IMR-90 (cell line): ENCODE measurements at regions not wholly inside any gene's neighbourhood (a gene's known extent, or its start where the extent isn't known, plus 50 kb on each side); places are given as distances from the start of the nearest gene placed in this dataset.
A peak's percentile ranks its signal among the peaks of the same experiment; 100 is the strongest.

ENCODE experiments used
- BHLHE40 ChIP-seq: fragments of 150-350 bp; IDR thresholded peaks from 2 replicates; pipeline ENCODE4 v1.6.1; 2016; ENCODE audit warnings: mild to moderate bottlenecking, low read depth, low read length
- CEBPB ChIP-seq: IDR thresholded peaks from 2 replicates; pipeline ENCODE4 v1.6.1; 2012; ENCODE audit warnings: low read depth, low read length, improper control_type of control experiment
- CHD1 ChIP-seq: IDR thresholded peaks from 2 replicates; pipeline ENCODE4 v1.6.1; 2012; ENCODE audit warnings: low read depth, low read length, improper control_type of control experiment
- FOS ChIP-seq: fragments of 150-350 bp; IDR thresholded peaks from 2 replicates; pipeline ENCODE4 v1.6.1; 2016; ENCODE audit warnings: low read depth, low read length
- MAFK ChIP-seq: IDR thresholded peaks from 2 replicates; pipeline ENCODE4 v1.6.1; 2012; ENCODE audit warnings: low read depth, low read length, improper control_type of control experiment
- MXI1 ChIP-seq: IDR thresholded peaks from 2 replicates; pipeline ENCODE4 v1.6.1; 2012; ENCODE audit warnings: low read depth, mild to moderate bottlenecking, low read length, moderate library complexity, borderline replicate concordance
- NFE2L2 ChIP-seq: fragments of 150-350 bp; IDR thresholded peaks from 2 replicates; pipeline ENCODE4 v1.6.1; 2016; ENCODE audit warnings: low read depth, mild to moderate bottlenecking, low read length
- POLR2A ChIP-seq: IDR thresholded peaks from 2 replicates; pipeline ENCODE4 v1.6.1; 2012; ENCODE audit warnings: mild to moderate bottlenecking, low read depth, low read length
- RAD21 ChIP-seq: IDR thresholded peaks from 2 replicates; pipeline ENCODE4 v1.6.1; 2012; ENCODE audit warnings: low read length, improper control_type of control experiment
- RCOR1 ChIP-seq: IDR thresholded peaks from 2 replicates; pipeline ENCODE4 v1.6.1; 2012; ENCODE audit warnings: mild to moderate bottlenecking, low read length, improper control_type of control experiment; ENCODE audit not compliant: insufficient replicate concordance
- RFX5 ChIP-seq: IDR thresholded peaks from 2 replicates; pipeline ENCODE4 v1.8.0; 2012; ENCODE audit warnings: low read depth, mild to moderate bottlenecking, low read length, moderate library complexity
- SMC3 ChIP-seq: fragments of 150-350 bp; IDR thresholded peaks from 2 replicates; pipeline ENCODE4 v1.6.1; 2016; ENCODE audit warnings: low read depth, mild to moderate bottlenecking, antibody characterized with exemption, low read length, moderate library complexity
- TF ChIP-seq, protein P1 (sequence below): conservative IDR thresholded peaks from 2 replicates; pipeline ENCODE4 v1.5.1; 2012; ENCODE audit warnings: mild to moderate bottlenecking, low read depth, low read length, improper control_type of control experiment
- TF ChIP-seq, protein P2 (sequence below): fragments of 150-350 bp; IDR thresholded peaks from 2 replicates; pipeline ENCODE4 v1.6.1; 2017; ENCODE audit warnings: mild to moderate bottlenecking, antibody characterized with exemption, low read length, low read depth

DNA sequence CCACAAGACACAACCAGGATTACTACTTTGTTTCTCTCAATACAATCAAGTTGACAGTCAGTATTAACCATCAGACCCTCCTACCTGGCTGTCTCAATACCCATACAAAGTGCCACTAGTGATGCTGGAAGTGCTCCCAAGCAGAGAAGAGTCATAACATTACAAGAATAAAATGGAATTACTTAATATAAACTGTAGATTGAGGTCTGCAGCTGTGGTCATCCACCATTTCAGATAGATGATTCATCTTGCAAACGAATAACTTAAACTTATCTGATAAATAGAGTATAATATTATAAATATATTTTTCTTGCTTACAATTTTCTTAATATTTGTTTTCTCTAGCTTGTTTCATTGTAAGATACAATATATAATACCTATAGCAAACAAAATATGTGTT is 1034.2 kb upstream of the PCDH10 start:
- no peak for TF ChIP-seq POLR2A
- TF ChIP-seq, protein P1, sequence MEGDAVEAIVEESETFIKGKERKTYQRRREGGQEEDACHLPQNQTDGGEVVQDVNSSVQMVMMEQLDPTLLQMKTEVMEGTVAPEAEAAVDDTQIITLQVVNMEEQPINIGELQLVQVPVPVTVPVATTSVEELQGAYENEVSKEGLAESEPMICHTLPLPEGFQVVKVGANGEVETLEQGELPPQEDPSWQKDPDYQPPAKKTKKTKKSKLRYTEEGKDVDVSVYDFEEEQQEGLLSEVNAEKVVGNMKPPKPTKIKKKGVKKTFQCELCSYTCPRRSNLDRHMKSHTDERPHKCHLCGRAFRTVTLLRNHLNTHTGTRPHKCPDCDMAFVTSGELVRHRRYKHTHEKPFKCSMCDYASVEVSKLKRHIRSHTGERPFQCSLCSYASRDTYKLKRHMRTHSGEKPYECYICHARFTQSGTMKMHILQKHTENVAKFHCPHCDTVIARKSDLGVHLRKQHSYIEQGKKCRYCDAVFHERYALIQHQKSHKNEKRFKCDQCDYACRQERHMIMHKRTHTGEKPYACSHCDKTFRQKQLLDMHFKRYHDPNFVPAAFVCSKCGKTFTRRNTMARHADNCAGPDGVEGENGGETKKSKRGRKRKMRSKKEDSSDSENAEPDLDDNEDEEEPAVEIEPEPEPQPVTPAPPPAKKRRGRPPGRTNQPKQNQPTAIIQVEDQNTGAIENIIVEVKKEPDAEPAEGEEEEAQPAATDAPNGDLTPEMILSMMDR = no peak
- no peak for TF ChIP-seq MXI1
- TF ChIP-seq RAD21 = no peak
- no peak for TF ChIP-seq NFE2L2
- TF ChIP-seq RCOR1 = no peak
- no peak for TF ChIP-seq BHLHE40
- TF ChIP-seq CEBPB = no peak
- no peak for TF ChIP-seq CHD1
- no peak for TF ChIP-seq RFX5
- TF ChIP-seq MAFK = no peak
- TF ChIP-seq SMC3 = no peak
- TF ChIP-seq, protein P2, sequence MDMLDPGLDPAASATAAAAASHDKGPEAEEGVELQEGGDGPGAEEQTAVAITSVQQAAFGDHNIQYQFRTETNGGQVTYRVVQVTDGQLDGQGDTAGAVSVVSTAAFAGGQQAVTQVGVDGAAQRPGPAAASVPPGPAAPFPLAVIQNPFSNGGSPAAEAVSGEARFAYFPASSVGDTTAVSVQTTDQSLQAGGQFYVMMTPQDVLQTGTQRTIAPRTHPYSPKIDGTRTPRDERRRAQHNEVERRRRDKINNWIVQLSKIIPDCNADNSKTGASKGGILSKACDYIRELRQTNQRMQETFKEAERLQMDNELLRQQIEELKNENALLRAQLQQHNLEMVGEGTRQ = no peak
- peak; percentile 24; the same call in 1 of the 2 replicates for TF ChIP-seq FOS
